ENCODE measurements at regions not wholly inside any gene's neighbourhood (a gene's known extent, or its start where the extent isn't known, plus 50 kb on each side); places are given as distances from the start of the nearest gene placed in this dataset.

GRCh38 chr5:96236831-96237230 is 196.2 kb downstream of the PCSK1 start:
- in situ Hi-C loops (cut with MboI) (no loop called here), intact Hi-C loops (cut with micrococcal nuclease; ENCODE audit: unreplicated experiment) (no loop called here)
- CTCF ChIA-PET = interaction anchor here (1.4 kb wide), 1 partner anchor 13 kb away, joined by 3 read pairs; no protein-coding TSS in a partner anchor
- no peak overlapping the region for H2AFZ ChIP-seq (ENCODE audit: control insufficient read depth, low read depth, low read length)
- H3K27ac ChIP-seq (ENCODE audit: control insufficient read depth, insufficient read depth) = no peak overlapping the region
- H3K4me1 ChIP-seq (ENCODE audit: control insufficient read depth, insufficient read depth, low read length) = no peaks in the 10 kb centered on the region
- no peaks in the 10 kb centered on the region; the same call in 2 of the 3 replicates for H3K9me3 ChIP-seq (replicated peaks; ENCODE audit: control insufficient read depth, insufficient read depth, low read length)
- no peak for ATAC-seq
- 92% methylated on average over 1 of the region's 1 CpG for WGBS (ENCODE audit: insufficient coverage, insufficient replicate concordance, low lambda C conversion rate, missing lambda C conversion rate)
- no peaks in the 10 kb centered on the region for H3K79me2 ChIP-seq (ENCODE audit: control insufficient read depth, insufficient read depth, low read length)
- SMC1A ChIA-PET (ENCODE audit: uncharacterized antibody, unreplicated experiment) = no interaction called here
- TF ChIP-seq SIX5 (IDR thresholded peaks at IDR 0.05; ENCODE audit: low read depth, low read length, severe bottlenecking) (no peak), POU2F2 (IDR thresholded peaks at IDR 0.05; ENCODE audit: borderline replicate concordance, low read depth, low read length) (no peak), NR2C2 (IDR thresholded peaks at IDR 0.05; ENCODE audit: borderline replicate concordance, control insufficient read depth, insufficient read length, low read depth) (no peak), E2F8 (IDR thresholded peaks at IDR 0.05; ENCODE audit: low read depth, partially characterized antibody) (no peak), ZNF384 (IDR thresholded peaks at IDR 0.05; ENCODE audit: borderline replicate concordance, low read depth, low read length) (no peak), BMI1 (IDR thresholded peaks at IDR 0.05; ENCODE audit: borderline replicate concordance) (no peak), ZBTB4 (CRISPR knock-in tag; IDR thresholded peaks at IDR 0.05) (no peak), GABPA (IDR thresholded peaks at IDR 0.05; ENCODE audit: low read depth) (no peak), BRCA1 (IDR thresholded peaks at IDR 0.05; ENCODE audit: low read depth, low read length) (no peak), KAT2A (conservative IDR thresholded peaks at IDR 0.05; ENCODE audit: control insufficient read depth, low read depth, low read length) (no peak), RCOR1 (conservative IDR thresholded peaks at IDR 0.05; ENCODE audit: low read depth, low read length) (no peak)
- TF ChIP-seq, protein P1, sequence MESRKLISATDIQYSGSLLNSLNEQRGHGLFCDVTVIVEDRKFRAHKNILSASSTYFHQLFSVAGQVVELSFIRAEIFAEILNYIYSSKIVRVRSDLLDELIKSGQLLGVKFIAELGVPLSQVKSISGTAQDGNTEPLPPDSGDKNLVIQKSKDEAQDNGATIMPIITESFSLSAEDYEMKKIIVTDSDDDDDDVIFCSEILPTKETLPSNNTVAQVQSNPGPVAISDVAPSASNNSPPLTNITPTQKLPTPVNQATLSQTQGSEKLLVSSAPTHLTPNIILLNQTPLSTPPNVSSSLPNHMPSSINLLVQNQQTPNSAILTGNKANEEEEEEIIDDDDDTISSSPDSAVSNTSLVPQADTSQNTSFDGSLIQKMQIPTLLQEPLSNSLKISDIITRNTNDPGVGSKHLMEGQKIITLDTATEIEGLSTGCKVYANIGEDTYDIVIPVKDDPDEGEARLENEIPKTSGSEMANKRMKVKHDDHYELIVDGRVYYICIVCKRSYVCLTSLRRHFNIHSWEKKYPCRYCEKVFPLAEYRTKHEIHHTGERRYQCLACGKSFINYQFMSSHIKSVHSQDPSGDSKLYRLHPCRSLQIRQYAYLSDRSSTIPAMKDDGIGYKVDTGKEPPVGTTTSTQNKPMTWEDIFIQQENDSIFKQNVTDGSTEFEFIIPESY (IDR thresholded peaks at IDR 0.05) = no peak
- POLR2A ChIA-PET = no interaction called here
- no peaks in the 10 kb centered on the region for H3K36me3 ChIP-seq (ENCODE audit: control insufficient read depth in 2 of 2, insufficient read depth in 2 of 2, low read length in 1 of 2)
- BruUV-seq (replicated peaks) = no TSS peak
- no peak for DNase-seq (ENCODE audit: low read depth, low spot score)
- H3K4me2 ChIP-seq (ENCODE audit: control insufficient read depth, insufficient read depth) = no peak overlapping the region
- H3K4me3 ChIP-seq = no peak overlapping the region
- no peak overlapping the region for H3K9ac ChIP-seq (ENCODE audit: control insufficient read depth, insufficient read depth, low read length)
- H4K20me1 ChIP-seq (ENCODE audit: control insufficient read depth, insufficient read depth) = no peaks in the 10 kb centered on the region
- no peak for FAIRE-seq
- RAD21 ChIA-PET (ENCODE audit: unreplicated experiment) = no interaction called here
- no peaks in the 10 kb centered on the region for H3K27me3 ChIP-seq (replicated peaks in 1 of 2; ENCODE audit: control insufficient read depth in 2 of 2, insufficient read depth in 2 of 2, low read length in 1 of 2)
